Nephron (organoid): ENCODE measurements at regions not wholly inside any gene's neighbourhood (a gene's known extent, or its start where the extent isn't known, plus 50 kb on each side); places are given as distances from the start of the nearest gene placed in this dataset.
"Not testable (repeated sequence)": the region's sequence is repeated elsewhere in the genome, so short reads cannot be mapped to it uniquely, and the experiment has no call there.

Experiments
- H3K27ac Mint-ChIP-seq, 3 experiments: 2 replicates each; pipeline ENCODE4 v1.8.0; 2020; ENCODE audit warnings: mixed read lengths in 3 of 3, mild to moderate bottlenecking in 2 of 3, moderate library complexity in 1 of 3
- H3K27me3 Mint-ChIP-seq: 2 replicates; pipeline ENCODE4 v1.8.0; 2021; ENCODE audit warnings: low read depth, mild to moderate bottlenecking, moderate library complexity, mixed read lengths
- H3K36me3 Mint-ChIP-seq: 2 replicates; pipeline ENCODE4 v1.8.0; 2020; ENCODE audit warnings: low read depth, mixed read lengths
- H3K4me1 Mint-ChIP-seq: 2 replicates; pipeline ENCODE4 v1.8.0; 2020; ENCODE audit warnings: mixed read lengths
- H3K4me3 Mint-ChIP-seq, 3 experiments: 2 replicates each; pipeline ENCODE4 v1.8.0; 2020; ENCODE audit warnings: mild to moderate bottlenecking in 3 of 3, mixed read lengths in 3 of 3, moderate library complexity in 2 of 3
- H3K9me3 Mint-ChIP-seq: 2 replicates; pipeline ENCODE4 v1.8.0; 2020; ENCODE audit warnings: mixed read lengths
- TF ChIP-seq, protein P1 (sequence below), 3 experiments: fragments of 200-600 bp; sonication (generic); IDR thresholded peaks; one replicate each; pipeline ENCODE4 v1.5.0; 2021; ENCODE audit warnings: antibody characterized with exemption in 3 of 3; ENCODE audit not compliant: unreplicated experiment in 3 of 3

DNA sequence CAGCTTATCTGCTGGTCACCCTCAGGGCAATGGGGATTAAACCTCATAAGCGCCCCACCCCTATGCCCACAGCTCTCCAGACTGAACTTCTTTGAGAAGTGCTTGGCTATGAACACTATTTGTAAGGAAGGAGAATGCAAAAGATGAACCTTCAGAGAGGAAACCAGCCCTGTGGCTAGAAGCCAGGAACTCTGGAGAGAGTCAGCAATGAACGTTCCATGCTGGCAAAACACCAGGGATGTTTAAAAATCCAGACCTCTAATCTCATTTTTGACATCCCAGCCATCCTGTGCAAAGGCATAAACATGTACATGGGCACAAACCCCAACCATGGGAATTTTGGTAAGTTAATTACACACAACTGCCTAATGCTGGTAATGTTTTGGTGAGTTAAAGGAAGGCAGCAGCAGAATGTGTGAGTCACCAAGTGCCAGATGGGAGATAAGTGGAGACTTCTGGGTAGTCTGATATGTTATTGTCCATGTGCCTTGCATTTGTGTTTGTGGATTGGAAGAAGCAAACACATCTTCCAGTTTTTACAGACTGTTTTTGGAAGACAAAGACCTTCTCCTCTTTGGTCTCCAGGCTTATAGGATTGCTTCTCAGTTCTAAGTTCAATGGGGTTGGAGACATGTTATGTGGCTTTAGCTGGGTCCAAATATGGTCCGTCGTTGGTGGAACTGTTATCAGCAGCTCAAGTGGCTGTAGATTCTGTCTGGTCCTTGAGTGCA lies 174.1 kb upstream of the ETV3 start:
- Mint-ChIP-seq H3K4me1 (peaks cover 10% of the 10 kb centered on the region), H3K4me3 (no peak overlapping the region), H3K9me3 (peaks cover 8% of the 10 kb centered on the region), H3K27me3 (peaks cover 16% of the 10 kb centered on the region), H3K36me3 (no peaks in the 10 kb centered on the region), H3K27ac (no peak overlapping the region)
- TF ChIP-seq, protein P1, sequence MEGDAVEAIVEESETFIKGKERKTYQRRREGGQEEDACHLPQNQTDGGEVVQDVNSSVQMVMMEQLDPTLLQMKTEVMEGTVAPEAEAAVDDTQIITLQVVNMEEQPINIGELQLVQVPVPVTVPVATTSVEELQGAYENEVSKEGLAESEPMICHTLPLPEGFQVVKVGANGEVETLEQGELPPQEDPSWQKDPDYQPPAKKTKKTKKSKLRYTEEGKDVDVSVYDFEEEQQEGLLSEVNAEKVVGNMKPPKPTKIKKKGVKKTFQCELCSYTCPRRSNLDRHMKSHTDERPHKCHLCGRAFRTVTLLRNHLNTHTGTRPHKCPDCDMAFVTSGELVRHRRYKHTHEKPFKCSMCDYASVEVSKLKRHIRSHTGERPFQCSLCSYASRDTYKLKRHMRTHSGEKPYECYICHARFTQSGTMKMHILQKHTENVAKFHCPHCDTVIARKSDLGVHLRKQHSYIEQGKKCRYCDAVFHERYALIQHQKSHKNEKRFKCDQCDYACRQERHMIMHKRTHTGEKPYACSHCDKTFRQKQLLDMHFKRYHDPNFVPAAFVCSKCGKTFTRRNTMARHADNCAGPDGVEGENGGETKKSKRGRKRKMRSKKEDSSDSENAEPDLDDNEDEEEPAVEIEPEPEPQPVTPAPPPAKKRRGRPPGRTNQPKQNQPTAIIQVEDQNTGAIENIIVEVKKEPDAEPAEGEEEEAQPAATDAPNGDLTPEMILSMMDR (IDR thresholded peaks at IDR 0.05; ENCODE audit: unreplicated experiment in 3 of 3) = no peak

DNA sequence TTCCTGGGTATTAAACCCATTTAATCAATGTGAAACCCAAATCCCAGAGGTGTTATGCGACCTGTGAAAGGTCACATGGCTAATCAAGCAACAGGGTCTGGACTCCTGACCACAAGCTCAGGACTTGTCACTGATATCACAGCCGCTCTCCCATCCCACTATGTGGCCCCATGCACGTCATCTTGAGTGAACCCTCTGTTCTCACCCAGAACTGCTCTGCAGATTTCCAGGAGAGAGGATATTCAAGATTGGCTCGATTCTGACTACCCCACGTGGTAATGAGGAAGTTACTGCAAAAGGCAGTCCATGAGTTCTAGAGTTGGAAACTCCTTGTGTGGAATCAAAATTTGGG lies 173.5 kb upstream of the ETV3 start:
- H3K27me3 Mint-ChIP-seq = peaks cover 16% of the 10 kb centered on the region
- TF ChIP-seq, protein P1 (IDR thresholded peaks at IDR 0.05; ENCODE audit: unreplicated experiment in 3 of 3) = no peak
- peaks cover 10% of the 10 kb centered on the region for H3K4me1 Mint-ChIP-seq
- peaks cover 4% of the 10 kb centered on the region for H3K9me3 Mint-ChIP-seq
- H3K27ac Mint-ChIP-seq = no peak overlapping the region
- H3K36me3 Mint-ChIP-seq = no peaks in the 10 kb centered on the region
- no peak overlapping the region for H3K4me3 Mint-ChIP-seq

DNA sequence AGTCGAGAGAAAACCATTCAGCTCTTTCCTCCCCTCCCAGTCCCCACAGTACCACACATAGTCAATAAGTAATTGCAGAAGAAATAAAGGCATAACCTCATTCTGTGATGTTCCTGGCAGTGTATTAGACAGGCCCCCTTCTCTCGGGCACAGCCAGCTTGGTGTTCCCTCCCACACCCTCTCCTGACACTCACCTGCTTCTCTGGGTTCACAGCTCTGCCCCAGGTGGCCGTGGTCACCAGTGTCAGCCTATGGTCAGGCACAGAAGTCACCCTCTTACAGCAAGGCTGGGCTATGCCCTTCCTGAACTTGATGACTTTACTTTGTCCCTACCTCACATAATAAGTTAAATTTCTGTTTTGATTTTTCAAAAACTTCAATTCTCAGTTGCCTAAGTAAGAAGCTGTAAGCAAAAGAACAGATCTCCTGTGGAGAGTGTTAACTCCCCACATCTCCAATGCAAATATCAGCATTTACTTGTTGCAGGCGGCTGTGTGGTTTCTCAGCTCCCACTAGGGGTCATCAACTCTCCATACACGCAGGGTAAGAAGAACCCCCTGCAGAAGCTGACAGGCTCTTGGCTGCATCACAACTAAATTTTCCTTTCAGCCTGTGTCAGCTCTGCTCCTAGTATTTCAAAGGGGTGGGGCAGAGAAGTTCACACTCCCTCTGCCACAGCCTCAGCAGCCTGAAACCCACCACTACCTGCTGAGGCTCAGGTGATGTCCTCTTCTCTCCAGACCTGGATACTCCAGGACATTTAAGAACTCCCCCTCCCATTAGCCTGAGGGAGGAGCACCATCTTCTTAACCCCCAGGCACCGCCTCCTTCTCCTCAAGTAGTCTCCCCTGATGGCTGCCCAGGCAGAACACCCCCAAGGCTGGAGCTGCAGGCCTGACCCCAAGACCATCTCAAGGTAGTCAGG lies 172.9 kb upstream of the ETV3 start:
- not testable (repeated sequence) for H3K36me3 Mint-ChIP-seq, H3K4me3 Mint-ChIP-seq, H3K9me3 Mint-ChIP-seq
- Mint-ChIP-seq H3K4me1 (peaks cover 10% of the 10 kb centered on the region), H3K27me3 (peaks cover 16% of the 10 kb centered on the region), H3K27ac (peak overlapping the region in 1 of 3 experiments; percentile 30)
- TF ChIP-seq, protein P1 (IDR thresholded peaks at IDR 0.05; ENCODE audit: unreplicated experiment in 3 of 3) = peak; percentile 43 to 54 (median 52)

DNA sequence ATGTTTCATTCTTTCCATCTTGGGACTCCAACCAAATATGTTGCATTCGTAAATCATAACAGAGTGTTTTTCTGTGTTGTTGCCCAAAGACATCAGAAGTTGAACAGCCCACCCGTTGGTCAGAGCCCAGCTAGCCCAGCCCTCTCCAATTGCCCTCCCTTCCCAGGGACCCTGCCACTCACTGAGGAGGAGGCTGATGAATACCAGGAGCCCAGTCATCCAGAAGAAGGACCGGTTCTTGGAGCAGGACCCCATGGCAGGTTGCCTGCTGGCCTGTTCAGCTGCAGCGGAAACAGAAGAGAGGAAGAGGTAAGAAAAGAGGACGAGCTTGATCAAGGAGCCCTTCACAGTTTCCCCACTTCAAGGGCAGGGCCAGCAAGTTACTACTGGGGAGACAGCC lies 172.2 kb upstream of the ETV3 start:
- H3K9me3 Mint-ChIP-seq = no peaks in the 10 kb centered on the region
- no peak overlapping the region for H3K4me3 Mint-ChIP-seq
- H3K27ac Mint-ChIP-seq = peak overlapping the region in 1 of 3 experiments; percentile 30
- peaks cover 10% of the 10 kb centered on the region for H3K4me1 Mint-ChIP-seq
- TF ChIP-seq, protein P1 (IDR thresholded peaks at IDR 0.05; ENCODE audit: unreplicated experiment in 3 of 3) = no peak
- peaks cover 16% of the 10 kb centered on the region for H3K27me3 Mint-ChIP-seq
- H3K36me3 Mint-ChIP-seq = no peaks in the 10 kb centered on the region

DNA sequence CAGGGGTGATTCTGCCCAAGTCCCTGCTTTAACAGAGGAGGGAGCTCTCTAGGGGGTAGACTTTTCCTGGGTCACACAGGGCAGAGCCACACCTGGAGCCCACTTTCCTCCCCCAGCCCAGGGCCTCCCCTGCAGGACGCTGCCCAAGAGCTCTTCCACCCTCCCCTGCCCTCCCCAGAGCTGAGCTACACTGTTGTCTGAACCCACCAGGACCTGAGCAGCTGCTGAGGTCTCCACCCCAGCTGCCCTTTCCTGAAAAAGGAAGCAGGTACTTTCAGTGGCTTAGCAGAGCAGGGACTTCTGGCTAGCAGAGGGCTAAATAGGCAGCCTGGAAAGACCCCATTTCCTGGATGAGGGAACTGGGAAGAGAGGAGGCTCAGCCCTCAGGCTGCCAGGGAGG lies 169.3 kb upstream of the ETV3 start:
- Mint-ChIP-seq H3K9me3 (no peaks in the 10 kb centered on the region), H3K36me3 (no peaks in the 10 kb centered on the region), H3K27ac (no peak overlapping the region), H3K27me3 (peaks cover 16% of the 10 kb centered on the region), H3K4me3 (no peak overlapping the region), H3K4me1 (peaks cover 10% of the 10 kb centered on the region)
- TF ChIP-seq, protein P1 (IDR thresholded peaks at IDR 0.05; ENCODE audit: unreplicated experiment in 3 of 3) = no peak
